HG03571 (cell line): ENCODE measurements at regions not wholly inside any gene's neighbourhood (a gene's known extent, or its start where the extent isn't known, plus 50 kb on each side); places are given as distances from the start of the nearest gene placed in this dataset.
A peak's percentile ranks its signal among the peaks of the same experiment; 100 is the strongest.

Experiments used
- ATAC-seq: cut with Tn5 transposase; IDR thresholded peaks from one replicate; pipeline ENCODE4 v1.9.1; 2021; ENCODE audit not compliant: unreplicated experiment

DNA sequence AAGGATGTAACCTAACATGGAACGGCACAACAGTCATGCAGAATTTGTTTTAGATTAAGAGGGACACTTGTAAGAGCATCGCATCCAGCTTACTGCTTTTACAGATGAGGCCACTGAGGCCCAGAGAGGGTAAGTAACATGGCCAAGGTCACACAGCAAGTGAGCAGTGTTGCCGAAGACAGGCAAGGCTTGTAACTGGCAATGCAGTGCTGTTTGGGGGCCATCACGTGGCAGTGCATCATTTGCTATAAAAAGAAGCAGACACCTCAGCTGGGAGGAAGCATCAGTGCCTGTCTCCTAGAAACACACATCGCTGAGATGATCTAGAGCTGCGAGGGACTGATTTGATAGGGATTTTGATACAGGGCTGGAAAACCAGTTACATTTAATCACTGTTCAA is 108.2 kb upstream of the PROK2 start:
- ATAC-seq = no peak

GRCh38 chr3:71891483-71891882 is 106.5 kb upstream of the PROK2 start:
- no peak for ATAC-seq

DNA sequence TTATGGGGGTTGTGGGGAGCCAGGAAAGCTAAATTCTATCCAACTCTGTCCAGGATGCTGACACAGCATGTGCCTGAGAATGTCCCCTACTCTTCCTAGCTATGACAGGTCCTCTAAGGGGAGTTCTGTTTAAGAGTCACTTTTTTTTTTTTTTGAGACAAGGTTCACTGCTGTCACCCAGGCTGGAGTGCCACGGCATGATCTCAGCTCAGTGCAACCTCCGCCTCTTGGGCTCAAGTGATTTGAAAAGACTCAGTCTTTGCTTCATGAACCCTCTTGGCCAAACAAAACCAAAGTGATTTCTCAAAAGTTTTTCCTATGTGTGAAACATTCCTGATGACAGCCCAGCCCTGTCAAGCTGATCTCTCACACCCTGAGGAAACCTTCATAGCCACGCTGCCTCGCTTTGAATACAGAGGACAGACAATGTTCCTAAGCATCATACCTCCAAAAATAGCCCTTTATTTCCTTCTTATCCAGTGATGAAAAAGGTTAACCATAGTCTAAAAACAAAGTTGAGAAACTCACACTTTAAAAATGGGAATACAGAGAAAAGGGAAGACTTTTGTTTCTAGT is 105.5 kb upstream of the PROK2 start:
- ATAC-seq = no peak

GRCh38 chr3:71887256-71887655 is 102.3 kb upstream of the PROK2 start:
- no peak for ATAC-seq

DNA sequence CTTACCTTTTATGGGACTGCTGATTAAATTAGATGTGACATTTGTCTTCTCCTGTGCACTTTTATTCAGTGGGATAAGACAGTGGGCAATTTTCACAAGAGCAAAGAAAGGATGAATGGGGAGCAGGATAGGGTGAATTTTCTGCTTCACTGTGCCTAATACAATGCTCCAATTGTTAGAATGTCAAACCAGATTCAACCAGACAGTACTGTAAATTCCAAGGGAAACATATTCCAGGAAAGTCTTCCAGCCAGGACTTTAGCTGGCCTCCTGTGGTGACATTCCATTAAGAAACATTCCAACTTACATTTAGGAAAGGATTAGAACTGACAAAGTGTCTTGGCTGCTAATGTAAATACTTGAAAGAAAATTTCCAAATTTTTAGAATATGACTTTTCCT is 100.1 kb upstream of the PROK2 start:
- ATAC-seq = no peak

- no peak for ATAC-seq
These were observed 96.8 kb upstream of the PROK2 start for GRCh38 chr3:71881732-71882131.

- no peak for ATAC-seq
These were observed 96.1 kb upstream of the PROK2 start for GRCh38 chr3:71881041-71881440.

DNA sequence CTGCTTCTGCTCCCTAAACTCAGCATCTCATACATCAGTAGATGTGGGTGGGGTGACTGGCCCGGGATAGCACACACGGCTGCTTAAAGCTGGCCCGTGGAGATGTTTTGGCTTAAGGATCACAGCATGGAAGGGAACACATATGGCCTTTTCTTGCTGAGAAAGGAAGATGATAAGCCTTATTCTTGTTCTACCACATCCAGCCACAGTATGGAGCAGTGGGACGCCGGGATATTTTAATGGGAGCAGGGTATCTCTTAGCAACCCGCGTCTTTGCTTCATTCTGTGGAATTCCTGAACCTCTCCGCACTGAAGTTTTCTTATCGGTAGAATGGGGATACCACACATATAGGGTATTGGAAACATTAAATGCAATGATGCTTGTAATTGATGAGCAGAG is 94.1 kb upstream of the PROK2 start:
- no peak for ATAC-seq

DNA sequence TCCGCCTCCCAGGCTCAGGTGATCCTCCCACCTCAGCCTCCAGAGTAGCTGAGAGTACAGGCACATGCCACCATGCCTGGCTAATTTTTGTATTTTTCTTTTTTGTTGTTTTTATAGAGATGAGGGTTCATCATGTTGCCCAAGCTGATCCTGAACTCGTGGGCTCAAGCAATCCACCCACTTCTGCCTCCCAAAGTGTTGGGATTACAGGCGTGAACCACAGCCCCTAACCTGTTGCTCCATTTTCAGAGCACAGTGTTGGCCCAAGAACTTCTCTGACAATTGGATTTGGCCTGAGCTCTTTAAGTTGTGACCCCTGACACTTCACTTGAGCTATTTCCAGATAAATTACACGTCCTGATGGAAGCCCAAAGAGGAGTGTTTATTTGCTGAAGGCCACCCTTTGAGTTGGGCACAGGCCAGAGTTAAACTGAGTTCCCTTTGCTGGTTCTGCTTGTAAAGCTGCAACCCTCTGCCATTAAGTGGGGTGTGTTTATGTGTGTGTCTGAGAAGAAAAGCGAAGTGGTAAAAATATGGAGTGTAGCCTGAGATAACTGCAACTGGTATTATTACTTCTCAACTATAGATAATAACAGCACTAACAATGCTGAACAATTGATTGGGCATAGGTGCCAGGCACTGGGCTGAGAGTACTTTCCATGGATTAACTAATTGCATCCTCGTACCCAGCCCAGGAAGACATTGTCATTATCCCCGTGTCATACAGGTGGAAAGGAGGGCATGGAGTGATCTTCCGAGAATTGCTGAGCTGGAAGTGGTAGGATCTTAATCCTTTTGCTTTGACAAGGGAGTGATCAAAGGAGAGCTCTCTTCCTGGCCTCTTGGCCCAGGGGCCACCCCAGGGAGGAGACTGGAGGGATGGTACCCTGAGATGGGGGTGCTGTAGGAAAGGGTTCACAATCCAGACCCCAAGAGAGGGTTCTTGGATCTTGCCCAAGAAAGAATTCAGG is 91.5 kb upstream of the PROK2 start:
- no peak for ATAC-seq

DNA sequence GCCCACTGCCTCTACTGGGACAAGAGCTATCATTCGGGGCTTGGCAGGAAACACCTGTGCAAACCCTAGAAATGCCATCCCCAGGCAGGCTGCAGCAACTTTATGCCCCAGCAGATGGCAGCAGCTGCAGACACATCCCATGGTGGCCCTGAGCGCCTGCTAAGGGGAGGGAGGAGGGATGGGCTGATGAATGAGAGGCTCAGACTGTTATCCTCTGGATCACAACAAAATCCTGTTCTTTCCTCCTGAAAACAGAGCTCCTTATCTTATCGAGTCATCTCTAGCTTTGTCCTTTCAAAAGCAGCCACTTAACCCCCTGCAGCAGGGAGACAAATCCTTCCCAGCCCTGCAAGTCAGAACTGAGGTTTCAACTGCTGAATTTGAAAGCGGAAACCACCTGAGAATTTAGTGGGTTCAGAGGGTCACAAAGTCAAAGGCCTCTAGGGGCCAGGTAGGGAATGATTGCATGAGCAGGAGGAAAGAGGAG is 90.6 kb upstream of the PROK2 start:
- ATAC-seq = peak; percentile 94

- no peak for ATAC-seq
These were observed 89.7 kb upstream of the PROK2 start for GRCh38 chr3:71874618-71875017.

GRCh38 chr3:71873093-71873611 is 88.2 kb upstream of the PROK2 start:
- ATAC-seq = no peak

GRCh38 chr3:71872256-71872655 is 87.3 kb upstream of the PROK2 start:
- ATAC-seq = no peak

GRCh38 chr3:71870966-71871512 is 86.1 kb upstream of the PROK2 start:
- no peak for ATAC-seq

DNA sequence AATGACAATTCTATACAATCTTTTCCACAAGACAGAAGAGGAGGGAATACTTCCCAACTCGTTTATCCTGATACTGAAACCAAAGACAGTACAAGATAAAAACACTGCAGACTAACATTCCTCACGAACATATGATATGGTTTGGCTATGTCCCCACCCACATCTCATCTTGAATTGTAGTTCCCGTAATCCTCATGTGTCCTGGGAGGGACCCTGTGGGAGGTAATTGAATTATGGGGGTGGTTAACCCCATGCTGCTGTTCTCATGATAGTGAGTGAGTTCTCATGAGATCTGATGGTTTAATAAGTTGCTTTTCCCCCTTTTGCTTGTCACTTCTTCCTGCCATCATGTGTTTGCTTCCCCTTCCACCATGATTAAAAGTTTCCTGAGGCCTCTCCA is 83.9 kb upstream of the PROK2 start:
- no peak for ATAC-seq

DNA sequence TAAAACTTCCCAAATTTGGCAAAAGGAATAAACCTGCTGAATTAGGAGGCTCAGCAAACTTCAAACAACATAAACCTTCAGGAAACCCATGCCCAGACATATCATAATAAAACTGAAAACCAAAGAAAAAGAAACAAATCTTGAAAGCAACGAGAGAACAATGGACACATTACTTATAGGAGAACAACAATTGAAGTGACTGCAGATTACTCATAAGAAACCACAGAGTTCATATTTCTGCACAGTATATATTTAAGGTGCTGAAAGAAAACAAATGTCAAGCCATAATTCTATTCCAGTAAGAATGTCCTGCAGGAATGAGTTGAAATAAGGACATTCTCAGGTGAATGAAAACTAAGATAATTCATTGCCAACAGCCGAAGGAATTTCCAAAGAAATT is 80.8 kb upstream of the PROK2 start:
- no peak for ATAC-seq

DNA sequence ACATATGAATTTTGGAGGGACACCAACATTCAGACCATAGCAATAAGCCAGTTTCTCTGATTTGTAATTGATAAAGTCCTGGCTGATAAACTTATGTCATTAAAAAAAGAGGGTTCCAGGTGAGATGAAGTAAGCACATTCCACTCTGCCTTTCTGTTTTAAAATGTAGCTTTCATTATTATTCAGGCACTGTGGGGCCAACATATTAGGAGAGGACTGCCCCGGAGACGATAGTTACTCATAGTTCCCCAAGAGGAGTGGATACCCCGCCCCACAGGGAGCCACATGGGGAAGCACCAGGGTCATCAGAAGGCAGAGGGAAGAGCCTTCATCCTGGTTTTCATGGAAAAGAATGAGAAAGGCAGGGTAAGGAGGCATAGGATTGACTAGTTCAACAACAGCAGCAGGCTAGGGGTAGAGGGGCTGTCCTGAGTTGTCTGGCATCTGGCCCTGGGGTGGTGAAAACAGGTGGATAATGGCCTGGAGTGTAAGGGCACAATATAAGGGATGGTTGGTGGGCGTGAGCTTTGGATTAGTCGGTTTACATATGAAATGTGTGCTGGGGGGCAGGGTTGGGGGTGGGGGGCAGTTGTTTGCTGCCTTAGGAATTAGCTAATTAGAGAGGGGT is 78.7 kb upstream of the PROK2 start:
- no peak for ATAC-seq

GRCh38 chr3:71862371-71863140 is 77.6 kb upstream of the PROK2 start:
- no peak for ATAC-seq

DNA sequence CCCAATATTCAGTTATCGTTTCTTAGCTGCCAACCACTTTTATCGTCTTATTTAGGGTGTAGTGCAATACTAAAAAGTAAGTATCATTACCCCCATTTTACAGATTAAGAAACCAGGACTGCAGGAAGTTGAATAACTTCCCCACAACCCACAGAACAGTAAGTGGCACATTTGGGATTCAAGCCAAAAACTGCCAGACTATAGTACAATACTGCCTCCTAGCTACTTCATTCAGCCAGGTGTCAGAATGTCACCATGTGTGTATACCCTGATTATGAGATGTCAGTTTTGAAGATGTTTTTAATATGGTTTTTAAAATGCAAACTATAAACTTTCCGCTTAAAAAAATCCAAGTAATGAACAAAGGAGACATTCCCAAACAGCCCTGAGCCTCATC is 74.2 kb upstream of the PROK2 start:
- ATAC-seq = no peak

GRCh38 chr3:71858503-71859122 is 73.7 kb upstream of the PROK2 start:
- ATAC-seq = no peak
